SK-N-SH (cell line): ENCODE measurements at regions not wholly inside any gene's neighbourhood (a gene's known extent, or its start where the extent isn't known, plus 50 kb on each side); places are given as distances from the start of the nearest gene placed in this dataset.

Experiments used
- CTCF ChIA-PET: fragments of 300-600, 350-600 bp; formaldehyde crosslinking; extraction: SDS; loops from one replicate; lab custom pipeline; 2021; lab: Yijun Ruan, JAX
- POLR2A ChIA-PET: fragments of 350-600 bp; sonication (Branson Sonifier 250); formaldehyde crosslinking; extraction: SDS; loops from one replicate; lab custom pipeline; 2020; ENCODE audit warnings: antibody characterized with exemption, inconsistent platforms; lab: Yijun Ruan, JAX
- DNase-seq: peaks from one replicate; pipeline ENCODE4 v3.0.0; 2012
- H2AFZ ChIP-seq: fragments of 200-600 bp; sonication (generic); 2 replicates; pipeline ENCODE4 v1.8.1; 2016; ENCODE audit warnings: antibody characterized with exemption, mild to moderate bottlenecking, low read depth
- H3F3A ChIP-seq: fragments of 200-600 bp; sonication (generic); replicated peaks from 2 replicates; pipeline ENCODE3; 2016; ENCODE audit warnings: antibody characterized with exemption, mild to moderate bottlenecking; ENCODE audit not compliant: insufficient read depth
- H3K27ac ChIP-seq, 2 experiments: fragments of 200-500 bp in 1 of 2; fragments of 200-600 bp in 1 of 2; sonication (Bioruptor generic) in 1 of 2; sonication (generic), shearing (Covaris generic) in 1 of 2; 2 replicates each; pipeline versions ENCODE4 v1.5.1 to v1.6.1; 2014 to 2016; ENCODE audit warnings: low read depth in 2 of 2, inconsistent platforms in 1 of 2, low read length in 1 of 2, mild to moderate bottlenecking in 1 of 2, mixed read lengths in 1 of 2
- H3K27me3 ChIP-seq: fragments of 200-600 bp; sonication (generic), shearing (Covaris generic); 2 replicates; pipeline ENCODE4 v1.6.1; 2016; ENCODE audit warnings: mixed run types; ENCODE audit not compliant: insufficient read depth
- H3K36me3 ChIP-seq, 2 experiments: fragments of 200-500 bp in 1 of 2; fragments of 200-600 bp in 1 of 2; sonication (Bioruptor generic) in 1 of 2; sonication (generic) in 1 of 2; replicated peaks in 1 of 2; 2 replicates each; pipeline versions ENCODE3 to v1.5.1; 2014 to 2016; ENCODE audit warnings: low read length in 1 of 2, mild to moderate bottlenecking in 1 of 2; ENCODE audit not compliant: insufficient read depth in 2 of 2, control insufficient read depth in 1 of 2
- H3K4me1 ChIP-seq, 2 experiments: fragments of 200-500 bp in 1 of 2; fragments of 200-600 bp in 1 of 2; sonication (Bioruptor generic) in 1 of 2; sonication (generic), shearing (Covaris generic) in 1 of 2; 2 replicates each; pipeline versions ENCODE4 v1.5.1 to v1.6.1; 2014 to 2016; ENCODE audit warnings: low read depth in 1 of 2, low read length in 1 of 2, mixed run types in 1 of 2; ENCODE audit not compliant: insufficient read depth in 2 of 2, control insufficient read depth in 1 of 2
- H3K4me2 ChIP-seq: fragments of 200-600 bp; sonication (generic), shearing (Covaris generic); 2 replicates; pipeline ENCODE4 v1.6.1; 2017; ENCODE audit warnings: mixed run types
- H3K4me3 ChIP-seq, 2 experiments: fragments of 200-500 bp in 1 of 2; fragments of 200-600 bp in 1 of 2; sonication (Bioruptor generic) in 1 of 2; sonication (generic), shearing (Covaris generic) in 1 of 2; 2 replicates each; pipeline versions ENCODE4 v1.5.1 to v1.8.1; 2014 to 2016; ENCODE audit warnings: low read depth in 2 of 2, inconsistent platforms in 1 of 2, low read length in 1 of 2, mild to moderate bottlenecking in 1 of 2, mixed read lengths in 1 of 2, moderate library complexity in 1 of 2
- H3K79me2 ChIP-seq: fragments of 200-600 bp; sonication (generic); 2 replicates; pipeline ENCODE4 v1.8.1; 2017; ENCODE audit warnings: mild to moderate bottlenecking; ENCODE audit not compliant: insufficient read depth
- H3K9ac ChIP-seq: fragments of 200-600 bp; sonication (generic); 2 replicates; pipeline ENCODE4 v1.6.1; 2017; ENCODE audit warnings: mixed run types
- H3K9me2 ChIP-seq: fragments of 200-600 bp; sonication (generic); 2 replicates; pipeline ENCODE4 v1.6.1; 2017; ENCODE audit warnings: mixed run types
- H3K9me3 ChIP-seq: fragments of 200-600 bp; sonication (generic); 2 replicates; pipeline ENCODE4 v1.6.1; 2017; ENCODE audit warnings: mixed run types, mild to moderate bottlenecking, moderate library complexity
- H4K20me1 ChIP-seq: fragments of 200-600 bp; sonication (generic); 2 replicates; pipeline ENCODE4 v1.6.1; 2017; ENCODE audit warnings: mild to moderate bottlenecking, mixed run types; ENCODE audit not compliant: insufficient read depth
- CTCF ChIP-seq: fragments of 200-600 bp; sonication (generic); IDR thresholded peaks from 2 replicates; pipeline ENCODE4 v1.6.1; 2017; ENCODE audit warnings: antibody characterized with exemption, mild to moderate bottlenecking, moderate library complexity
- EZH2phosphoT487 ChIP-seq: fragments of 200-600 bp; sonication (generic); IDR thresholded peaks from 2 replicates; pipeline ENCODE4 v1.6.1; 2017; ENCODE audit warnings: low read depth, mixed run types, mild to moderate bottlenecking, antibody characterized with exemption, moderate library complexity, borderline replicate concordance
- FOSL2 ChIP-seq: IDR thresholded peaks from 2 replicates; pipeline ENCODE4 v1.4.0; 2012; ENCODE audit warnings: low read depth, mild to moderate bottlenecking, moderate library complexity, borderline replicate concordance
- GABPA ChIP-seq: IDR thresholded peaks from 2 replicates; pipeline ENCODE4 v1.4.0; 2012; ENCODE audit warnings: low read depth, mild to moderate bottlenecking
- IRF3 ChIP-seq: fragments of 150-350 bp; IDR thresholded peaks from 2 replicates; pipeline ENCODE4 v1.6.1; 2016; ENCODE audit warnings: mild to moderate bottlenecking, low read depth, low read length
- MAX ChIP-seq: IDR thresholded peaks from 2 replicates; pipeline ENCODE4 v1.4.0; 2012; ENCODE audit warnings: low read depth
- MEF2A ChIP-seq: IDR thresholded peaks from 2 replicates; pipeline ENCODE4 v1.4.0; 2012; ENCODE audit warnings: low read depth, borderline replicate concordance
- POLR2AphosphoS5 ChIP-seq: IDR thresholded peaks from 2 replicates; pipeline ENCODE4 v1.6.1; 2012; ENCODE audit warnings: low read depth, low read length
- RCOR1 ChIP-seq: fragments of 150-350 bp; IDR thresholded peaks from 2 replicates; pipeline ENCODE4 v1.6.1; 2017; ENCODE audit warnings: antibody characterized with exemption, low read length
- TCF12 ChIP-seq: IDR thresholded peaks from 2 replicates; pipeline ENCODE4 v1.4.0; 2012
- TEAD4 ChIP-seq: IDR thresholded peaks from 2 replicates; pipeline ENCODE4 v1.4.0; 2012; ENCODE audit warnings: mild to moderate bottlenecking, borderline replicate concordance; ENCODE audit not compliant: insufficient read depth
- USF1 ChIP-seq: IDR thresholded peaks from 2 replicates; pipeline ENCODE4 v1.4.0; 2012; ENCODE audit warnings: low read depth, borderline replicate concordance
- YY1 ChIP-seq: IDR thresholded peaks from 2 replicates; pipeline ENCODE4 v1.4.0; 2012; ENCODE audit warnings: low read depth, mild to moderate bottlenecking
- ZBTB33 ChIP-seq: IDR thresholded peaks from 2 replicates; pipeline ENCODE4 v1.4.0; 2012; ENCODE audit warnings: low read depth, borderline replicate concordance
- WGBS: methylation state at CpG from one replicate; pipeline ENCODE4 v1.1.6; 2017; ENCODE audit warnings: low lambda C conversion rate; 5-methylcytosine and 5-hydroxymethylcytosine counted together

GRCh38 chr11:110859240-110859840, 147.1 kb upstream of the ARHGAP20 start:
- TF ChIP-seq IRF3: no peak
- TF ChIP-seq TEAD4: no peak
- TF ChIP-seq MAX: no peak
- TF ChIP-seq TCF12: no peak
- TF ChIP-seq GABPA: no peak
- TF ChIP-seq RCOR1: no peak
- TF ChIP-seq MEF2A: no peak
- no peak for TF ChIP-seq CTCF
- TF ChIP-seq FOSL2: no peak
- TF ChIP-seq USF1: no peak
- no peak for TF ChIP-seq ZBTB33
- no peak for TF ChIP-seq YY1
- TF ChIP-seq EZH2phosphoT487: no peak
- TF ChIP-seq POLR2AphosphoS5: no peak
- Histone ChIP-seq H3K4me2 (no peak overlapping the region), H3K9ac (no peak overlapping the region), H3K36me3 (no peaks in the 10 kb centered on the region), H3K9me3 (no peaks in the 10 kb centered on the region), H3K27me3 (no peaks in the 10 kb centered on the region), H3F3A (peaks cover 5% of the 10 kb centered on the region), H4K20me1 (no peaks in the 10 kb centered on the region), H3K4me3 (no peak overlapping the region), H3K4me1 (peaks cover 2 to 7% of the 10 kb centered on the region in 2 experiments; a peak in 2 of 4 replicates), H3K79me2 (no peaks in the 10 kb centered on the region), H2AFZ (no peak overlapping the region), H3K27ac (no peak overlapping the region), H3K9me2 (no peaks in the 10 kb centered on the region)
- CTCF ChIA-PET: interaction anchor here (1.9 kb wide), 1 partner anchor 15 kb away, joined by 5 read pairs; no protein-coding TSS in a partner anchor
- POLR2A ChIA-PET: no interaction called here
- 80% methylated on average over 5 of the region's 5 CpGs for WGBS
- no peak for DNase-seq
